ENCODE measurements at regions not wholly inside any gene's neighbourhood (a gene's known extent, or its start where the extent isn't known, plus 50 kb on each side); places are given as distances from the start of the nearest gene placed in this dataset.

DNA sequence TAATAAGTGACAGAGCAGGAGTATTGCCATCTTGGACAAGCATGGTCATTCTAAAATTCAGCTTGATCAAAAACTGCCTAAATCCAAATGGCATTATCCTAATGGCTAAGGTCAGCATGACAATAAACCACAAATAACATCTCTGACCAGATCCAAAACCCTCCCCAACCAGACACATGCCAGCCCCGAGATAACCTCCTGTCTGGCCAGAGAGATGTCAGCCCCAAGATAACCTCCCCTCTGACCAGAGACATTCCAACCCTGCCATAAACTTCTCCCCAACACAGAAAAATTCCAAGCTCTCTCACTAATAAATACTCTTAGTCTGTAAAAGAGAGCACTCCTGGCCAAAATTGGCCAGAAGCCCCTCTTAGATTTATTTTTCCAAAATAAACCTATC is 470.5 kb upstream of the UBE2E2 start:
- TF ChIP-seq POLR2AphosphoS5 (IDR thresholded peaks at IDR 0.05) (no peak), CTCF (IDR thresholded peaks at IDR 0.05) (no peak), POLR2A (IDR thresholded peaks at IDR 0.05) (no peak)
